Vagina (tissue), 2 donors: ENCODE measurements at regions not wholly inside any gene's neighbourhood (a gene's known extent, or its start where the extent isn't known, plus 50 kb on each side); places are given as distances from the start of the nearest gene placed in this dataset.

Source experiments
- DNase-seq, 2 donors: peaks; one replicate each; pipeline ENCODE4 v3.0.0-alpha.2; 2017; ENCODE audit errors: extremely low spot score in 2 of 2
- H3K27ac ChIP-seq: fragments of 200-600 bp; sonication (generic); one replicate; pipeline ENCODE4 v1.5.1; 2019
- H3K27me3 ChIP-seq: fragments of 200-600 bp; sonication (generic); one replicate; pipeline ENCODE4 v1.5.1; 2019
- H3K36me3 ChIP-seq, 2 donors: fragments of 200-600 bp; sonication (generic); one replicate each; pipeline ENCODE4 v1.5.1; 2017 to 2019
- H3K4me1 ChIP-seq: fragments of 200-600 bp; sonication (generic); one replicate; pipeline ENCODE4 v1.5.1; 2019
- H3K4me3 ChIP-seq, 2 donors: fragments of 200-600 bp; sonication (generic); 1 replicate in 1 of 2; 2 replicates in 1 of 2; pipeline ENCODE4 v1.5.1; 2016 to 2019
- H3K9me3 ChIP-seq: fragments of 200-600 bp; sonication (generic); one replicate; pipeline ENCODE4 v1.5.1; 2019
- POLR2A ChIP-seq, 2 donors: fragments of 450-650 bp; IDR thresholded peaks; one replicate each; pipeline ENCODE4 v1.6.1; 2017; ENCODE audit warnings: antibody characterized with exemption in 2 of 2, mild to moderate bottlenecking in 2 of 2, moderate library complexity in 2 of 2
- POLR2AphosphoS5 ChIP-seq, 2 donors: sonication (generic); formaldehyde crosslinking; IDR thresholded peaks; one replicate each; pipeline ENCODE4 v1.9.0; 2017; ENCODE audit warnings: antibody characterized with exemption in 2 of 2, mild to moderate bottlenecking in 2 of 2, low read depth in 1 of 2; ENCODE audit not compliant: insufficient read depth in 1 of 2
- intact Hi-C: fragments of 100-400 bp; cut with DNase I; formaldehyde crosslinking; loops from one replicate; pipeline ENCODE4 v1.15.1; 2023
- TF ChIP-seq, protein P1 (sequence below), 3 experiments: fragments of 450-650 bp in 2 of 3; fragments of 200-600 bp in 1 of 3; sonication (generic) in 1 of 3; IDR thresholded peaks; one replicate each; pipeline ENCODE4 v1.5.1; 2017 to 2019; ENCODE audit warnings: antibody characterized with exemption in 3 of 3, mild to moderate bottlenecking in 2 of 3, moderate library complexity in 2 of 3

DNA sequence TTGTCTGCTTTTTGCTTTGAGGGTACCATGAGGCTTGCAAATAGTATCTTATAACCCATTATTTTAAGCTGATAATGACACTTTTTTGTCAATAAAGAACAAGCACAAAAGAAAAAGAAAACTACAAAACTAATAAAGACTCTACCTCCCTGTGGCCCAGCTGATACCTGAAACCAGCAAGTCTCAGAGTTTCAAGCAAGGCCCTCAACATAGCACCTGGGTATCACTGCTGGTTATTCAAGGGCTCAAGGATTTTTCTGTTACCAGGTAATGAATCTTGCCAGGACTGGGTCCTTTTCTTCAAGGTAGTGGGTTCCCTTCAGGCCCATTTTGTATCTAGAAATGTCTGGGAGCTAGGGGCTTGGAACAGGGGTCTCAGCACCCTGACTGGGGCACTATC, 281.6 kb upstream of the C11orf87 start:
- H3K9me3 ChIP-seq = no peaks in the 10 kb centered on the region

DNA sequence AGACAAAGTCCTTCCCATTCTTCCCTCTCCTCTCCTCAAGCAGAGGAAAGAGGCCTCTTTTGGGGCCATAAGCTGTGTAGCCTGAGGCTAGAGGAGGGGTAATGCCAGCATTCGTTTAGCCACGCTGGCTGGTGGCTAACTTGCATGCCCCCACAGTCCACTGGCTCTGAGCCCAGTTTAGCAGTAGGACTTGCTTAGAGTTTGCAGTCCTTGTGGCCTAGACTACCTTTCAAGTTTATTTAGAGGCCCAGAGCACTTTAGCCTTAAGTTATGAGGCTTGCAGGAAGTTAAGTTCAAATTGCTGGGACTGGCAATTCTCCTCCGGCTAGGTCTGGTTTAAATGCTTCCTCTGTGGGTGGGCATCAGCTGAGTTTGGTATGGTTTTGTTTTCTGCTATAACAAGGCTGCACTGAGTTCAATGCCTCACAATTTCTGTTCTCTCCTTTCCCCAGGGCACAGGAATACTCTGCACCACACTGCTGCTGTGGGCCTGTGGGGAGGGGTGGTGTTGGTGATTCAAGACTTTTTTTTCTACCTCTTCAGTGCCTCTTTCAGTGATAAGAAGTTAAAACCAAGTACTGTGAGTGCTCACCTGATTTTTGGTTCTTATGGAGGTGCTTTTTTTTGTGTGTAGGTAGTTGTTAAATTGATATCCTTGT, 281.0 kb upstream of the C11orf87 start:
- Histone ChIP-seq H3K4me1 (no peaks in the 10 kb centered on the region), H3K4me3 (no peak overlapping the region), H3K27me3 (no peaks in the 10 kb centered on the region), H3K36me3 (no peaks in the 10 kb centered on the region), H3K27ac (no peak overlapping the region), H3K9me3 (no peaks in the 10 kb centered on the region)
- intact Hi-C loops = no loop called here
- DNase-seq = no peak
- no peak for TF ChIP-seq POLR2AphosphoS5 (IDR thresholded peaks at IDR 0.05; ENCODE audit: insufficient read depth in 1 of 2, low read depth in 1 of 2)
- TF ChIP-seq POLR2A (IDR thresholded peaks at IDR 0.05) = no peak
- TF ChIP-seq, protein P1, sequence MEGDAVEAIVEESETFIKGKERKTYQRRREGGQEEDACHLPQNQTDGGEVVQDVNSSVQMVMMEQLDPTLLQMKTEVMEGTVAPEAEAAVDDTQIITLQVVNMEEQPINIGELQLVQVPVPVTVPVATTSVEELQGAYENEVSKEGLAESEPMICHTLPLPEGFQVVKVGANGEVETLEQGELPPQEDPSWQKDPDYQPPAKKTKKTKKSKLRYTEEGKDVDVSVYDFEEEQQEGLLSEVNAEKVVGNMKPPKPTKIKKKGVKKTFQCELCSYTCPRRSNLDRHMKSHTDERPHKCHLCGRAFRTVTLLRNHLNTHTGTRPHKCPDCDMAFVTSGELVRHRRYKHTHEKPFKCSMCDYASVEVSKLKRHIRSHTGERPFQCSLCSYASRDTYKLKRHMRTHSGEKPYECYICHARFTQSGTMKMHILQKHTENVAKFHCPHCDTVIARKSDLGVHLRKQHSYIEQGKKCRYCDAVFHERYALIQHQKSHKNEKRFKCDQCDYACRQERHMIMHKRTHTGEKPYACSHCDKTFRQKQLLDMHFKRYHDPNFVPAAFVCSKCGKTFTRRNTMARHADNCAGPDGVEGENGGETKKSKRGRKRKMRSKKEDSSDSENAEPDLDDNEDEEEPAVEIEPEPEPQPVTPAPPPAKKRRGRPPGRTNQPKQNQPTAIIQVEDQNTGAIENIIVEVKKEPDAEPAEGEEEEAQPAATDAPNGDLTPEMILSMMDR (IDR thresholded peaks at IDR 0.05) = no peak

More for the DNA sequence above, 281.6 kb upstream of the C11orf87 start:
- DNase-seq = no peak
- no peak overlapping the region for H3K4me3 ChIP-seq
- no peaks in the 10 kb centered on the region for H3K27me3 ChIP-seq
- no peaks in the 10 kb centered on the region for H3K36me3 ChIP-seq
- H3K27ac ChIP-seq = no peak overlapping the region
- intact Hi-C loops = no loop called here
- no peaks in the 10 kb centered on the region for H3K4me1 ChIP-seq
- TF ChIP-seq POLR2A (IDR thresholded peaks at IDR 0.05) (no peak), POLR2AphosphoS5 (IDR thresholded peaks at IDR 0.05; ENCODE audit: insufficient read depth in 1 of 2, low read depth in 1 of 2) (no peak)
- TF ChIP-seq, protein P1 (IDR thresholded peaks at IDR 0.05) = no peak

DNA sequence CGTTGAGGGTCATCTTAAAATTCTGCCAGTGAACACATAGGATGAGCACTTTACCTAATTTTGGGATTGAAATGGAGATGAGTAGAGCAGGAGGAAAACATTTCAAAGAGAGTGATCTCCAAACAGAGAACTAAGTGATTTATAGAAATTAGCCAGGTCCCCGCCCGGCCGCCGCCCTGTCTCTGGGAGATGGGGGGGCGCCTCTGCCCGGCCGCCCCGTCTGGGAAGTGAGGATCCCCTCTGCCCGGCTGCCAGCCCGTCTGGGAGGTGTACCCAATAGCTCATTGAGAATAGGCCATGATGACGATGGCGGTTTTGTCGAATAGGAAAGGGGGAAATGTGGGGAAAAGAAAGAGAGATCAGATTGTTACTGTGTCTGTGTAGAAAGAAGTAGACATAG, 276.7 kb upstream of the C11orf87 start:
- TF ChIP-seq POLR2A (IDR thresholded peaks at IDR 0.05) = no peak
- TF ChIP-seq POLR2AphosphoS5 (IDR thresholded peaks at IDR 0.05; ENCODE audit: insufficient read depth in 1 of 2, low read depth in 1 of 2) = no peak
- TF ChIP-seq, protein P1 (IDR thresholded peaks at IDR 0.05) = no peak
- Histone ChIP-seq H3K36me3 (no peaks in the 10 kb centered on the region), H3K27me3 (no peaks in the 10 kb centered on the region), H3K4me1 (no peaks in the 10 kb centered on the region), H3K9me3 (no peaks in the 10 kb centered on the region), H3K27ac (no peak overlapping the region), H3K4me3 (no peak overlapping the region)
- DNase-seq = no peak
- intact Hi-C loops = no loop called here

DNA sequence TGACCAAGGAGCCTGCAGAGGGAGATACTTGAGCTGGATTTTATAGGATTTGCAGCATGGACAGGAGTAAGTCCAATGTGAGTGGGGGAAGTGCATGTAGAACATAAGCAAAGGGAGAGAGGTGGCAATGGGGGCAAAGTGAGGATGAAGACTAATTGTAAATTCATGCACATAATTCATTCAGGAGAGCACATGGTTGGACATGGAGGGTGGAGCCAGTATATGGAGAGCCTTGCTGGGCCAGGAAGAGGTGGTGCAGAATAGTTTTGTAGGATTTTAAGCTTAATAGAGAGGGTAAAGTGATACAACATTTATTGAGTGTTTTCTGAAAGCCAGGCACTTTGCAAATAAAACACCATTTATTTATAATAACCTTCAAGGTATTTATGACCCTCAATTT, 274.3 kb upstream of the C11orf87 start:
- H3K9me3 ChIP-seq = no peaks in the 10 kb centered on the region
- no peaks in the 10 kb centered on the region for H3K4me1 ChIP-seq
- DNase-seq = no peak
- no peak overlapping the region for H3K27ac ChIP-seq
- intact Hi-C loops = no loop called here
- H3K36me3 ChIP-seq = no peaks in the 10 kb centered on the region
- H3K27me3 ChIP-seq = no peaks in the 10 kb centered on the region
- TF ChIP-seq POLR2A (IDR thresholded peaks at IDR 0.05) (no peak), POLR2AphosphoS5 (IDR thresholded peaks at IDR 0.05; ENCODE audit: insufficient read depth in 1 of 2, low read depth in 1 of 2) (no peak)
- TF ChIP-seq, protein P1 (IDR thresholded peaks at IDR 0.05) = no peak
- H3K4me3 ChIP-seq = no peak overlapping the region

DNA sequence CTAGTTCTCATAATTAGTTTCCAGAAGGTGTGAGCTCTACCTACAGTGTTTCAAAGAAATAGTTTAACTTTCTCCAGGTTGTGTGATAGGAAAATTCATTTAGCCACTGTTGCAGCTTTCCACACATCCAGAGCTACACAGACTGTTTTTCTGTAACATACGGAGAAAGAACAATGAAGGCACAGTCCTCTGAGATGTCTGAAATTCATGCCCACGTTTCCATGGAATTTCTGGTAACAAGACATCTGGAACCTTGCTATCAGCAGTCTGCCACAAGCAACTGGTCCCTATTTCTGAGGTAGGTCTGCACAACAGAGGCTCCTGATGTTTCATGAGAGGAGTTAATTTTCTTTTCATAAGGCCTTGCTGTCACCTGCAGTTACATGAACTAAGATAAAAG, 273.3 kb upstream of the C11orf87 start:
- no peaks in the 10 kb centered on the region for H3K9me3 ChIP-seq
- no peak overlapping the region for H3K4me3 ChIP-seq
- no peak overlapping the region for H3K27ac ChIP-seq
- H3K36me3 ChIP-seq = no peaks in the 10 kb centered on the region
- no peaks in the 10 kb centered on the region for H3K27me3 ChIP-seq
- no peaks in the 10 kb centered on the region for H3K4me1 ChIP-seq
- no peak for DNase-seq
- TF ChIP-seq, protein P1 (IDR thresholded peaks at IDR 0.05) = no peak
- TF ChIP-seq POLR2A (IDR thresholded peaks at IDR 0.05) (no peak), POLR2AphosphoS5 (IDR thresholded peaks at IDR 0.05; ENCODE audit: insufficient read depth in 1 of 2, low read depth in 1 of 2) (no peak)
- intact Hi-C loops = no loop called here
